PC-3 (cell line): ENCODE measurements at regions not wholly inside any gene's neighbourhood (a gene's known extent, or its start where the extent isn't known, plus 50 kb on each side); places are given as distances from the start of the nearest gene placed in this dataset.

Experiments
- CTCF ChIP-seq: fragments of 300-600 bp; sonication (generic); conservative IDR thresholded peaks from 2 replicates; pipeline ENCODE4 v1.5.1; 2017; ENCODE audit warnings: antibody characterized with exemption, low read depth, mild to moderate bottlenecking, low read length
- EZH2 ChIP-seq: fragments of 300-600 bp; sonication (generic); IDR thresholded peaks from one replicate; pipeline ENCODE4 v1.6.1; 2017; ENCODE audit warnings: antibody characterized with exemption, mild to moderate bottlenecking, low read length; ENCODE audit not compliant: unreplicated experiment
- EZH2phosphoT487 ChIP-seq: fragments of 300-600 bp; sonication (generic); IDR thresholded peaks from 2 replicates; pipeline ENCODE4 v1.6.1; 2018; ENCODE audit warnings: mild to moderate bottlenecking, antibody characterized with exemption, low read length, borderline replicate concordance

- TF ChIP-seq EZH2: no peak
- TF ChIP-seq EZH2phosphoT487: no peak
- TF ChIP-seq CTCF: no peak
These were observed 164.9 kb downstream of the RDH14 start for GRCh38 chr2:18395555-18395954.
